GM21737 (cell line): ENCODE measurements at regions not wholly inside any gene's neighbourhood (a gene's known extent, or its start where the extent isn't known, plus 50 kb on each side); places are given as distances from the start of the nearest gene placed in this dataset.

ENCODE experiments used
- ATAC-seq: cut with Tn5 transposase; IDR thresholded peaks from one replicate; pipeline ENCODE4 v1.9.1; 2021; ENCODE audit warnings: mild to moderate bottlenecking, moderate library complexity; ENCODE audit not compliant: unreplicated experiment

DNA sequence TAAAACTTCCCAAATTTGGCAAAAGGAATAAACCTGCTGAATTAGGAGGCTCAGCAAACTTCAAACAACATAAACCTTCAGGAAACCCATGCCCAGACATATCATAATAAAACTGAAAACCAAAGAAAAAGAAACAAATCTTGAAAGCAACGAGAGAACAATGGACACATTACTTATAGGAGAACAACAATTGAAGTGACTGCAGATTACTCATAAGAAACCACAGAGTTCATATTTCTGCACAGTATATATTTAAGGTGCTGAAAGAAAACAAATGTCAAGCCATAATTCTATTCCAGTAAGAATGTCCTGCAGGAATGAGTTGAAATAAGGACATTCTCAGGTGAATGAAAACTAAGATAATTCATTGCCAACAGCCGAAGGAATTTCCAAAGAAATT lies 80.8 kb upstream of the PROK2 start:
- no peak for ATAC-seq

GRCh38 chr3:71863563-71864190 lies 78.7 kb upstream of the PROK2 start:
- ATAC-seq: no peak

DNA sequence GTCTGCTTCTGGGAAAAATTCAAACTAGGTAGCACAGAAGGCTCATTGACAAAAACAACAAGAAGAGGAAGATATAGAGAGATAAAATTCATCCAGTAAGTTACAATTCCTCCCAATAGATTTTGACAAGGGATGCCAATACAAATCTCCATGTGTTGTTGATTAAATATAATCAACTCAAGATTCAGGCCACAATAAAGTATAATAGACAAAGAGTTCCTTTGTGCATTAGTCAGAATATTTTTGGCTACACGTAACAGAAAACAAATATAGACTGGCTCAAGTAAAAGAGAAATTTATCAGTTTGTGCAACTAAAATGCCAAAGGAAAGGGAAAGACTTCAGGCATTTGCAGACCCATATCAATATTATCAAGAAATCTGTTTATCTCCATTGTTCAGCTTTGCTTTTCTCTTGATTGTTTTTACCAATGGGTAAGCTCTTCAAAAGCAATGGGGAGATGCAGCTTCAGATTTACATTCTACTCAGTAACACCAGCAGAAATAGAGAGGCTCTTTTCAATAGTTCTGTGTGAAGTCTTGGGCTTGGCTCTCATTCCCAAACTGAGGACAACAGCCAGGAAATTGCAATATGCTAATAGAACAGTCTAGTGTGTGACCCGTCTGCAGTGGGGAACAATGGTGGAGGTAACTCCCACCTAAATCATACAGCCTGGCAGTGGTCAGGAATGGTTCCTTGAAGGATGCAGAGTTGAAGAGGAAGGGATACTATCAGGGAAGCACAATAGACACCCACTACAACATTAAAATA lies 77.6 kb upstream of the PROK2 start:
- ATAC-seq: no peak

DNA sequence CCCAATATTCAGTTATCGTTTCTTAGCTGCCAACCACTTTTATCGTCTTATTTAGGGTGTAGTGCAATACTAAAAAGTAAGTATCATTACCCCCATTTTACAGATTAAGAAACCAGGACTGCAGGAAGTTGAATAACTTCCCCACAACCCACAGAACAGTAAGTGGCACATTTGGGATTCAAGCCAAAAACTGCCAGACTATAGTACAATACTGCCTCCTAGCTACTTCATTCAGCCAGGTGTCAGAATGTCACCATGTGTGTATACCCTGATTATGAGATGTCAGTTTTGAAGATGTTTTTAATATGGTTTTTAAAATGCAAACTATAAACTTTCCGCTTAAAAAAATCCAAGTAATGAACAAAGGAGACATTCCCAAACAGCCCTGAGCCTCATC lies 74.2 kb upstream of the PROK2 start:
- ATAC-seq: no peak

- no peak for ATAC-seq
Measured at GRCh38 chr3:71858503-71859122, 73.7 kb upstream of the PROK2 start.

DNA sequence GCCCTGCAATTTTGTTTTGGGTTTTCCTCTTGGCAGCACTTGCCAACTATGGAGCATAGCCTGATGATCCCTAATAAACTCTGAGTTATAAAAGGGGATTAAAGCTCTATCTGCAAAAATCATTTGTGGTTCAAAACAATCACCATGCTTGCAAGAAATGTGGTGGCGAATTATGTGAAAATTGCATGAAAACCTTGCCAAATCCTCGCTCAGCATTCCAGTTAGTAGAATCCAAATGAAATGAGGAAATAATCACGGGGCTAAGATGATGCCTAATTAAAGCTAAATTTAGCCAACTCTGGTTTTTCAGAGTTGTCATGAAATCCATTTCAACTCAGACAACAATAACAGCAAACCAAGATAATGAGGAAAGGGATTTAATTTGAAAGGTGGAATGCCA lies 73.0 kb upstream of the PROK2 start:
- ATAC-seq: no peak

- no peak for ATAC-seq
Measured at GRCh38 chr3:71854706-71855105, 69.8 kb upstream of the PROK2 start.

- no peak for ATAC-seq
Measured at GRCh38 chr3:71854096-71854495, 69.1 kb upstream of the PROK2 start.

DNA sequence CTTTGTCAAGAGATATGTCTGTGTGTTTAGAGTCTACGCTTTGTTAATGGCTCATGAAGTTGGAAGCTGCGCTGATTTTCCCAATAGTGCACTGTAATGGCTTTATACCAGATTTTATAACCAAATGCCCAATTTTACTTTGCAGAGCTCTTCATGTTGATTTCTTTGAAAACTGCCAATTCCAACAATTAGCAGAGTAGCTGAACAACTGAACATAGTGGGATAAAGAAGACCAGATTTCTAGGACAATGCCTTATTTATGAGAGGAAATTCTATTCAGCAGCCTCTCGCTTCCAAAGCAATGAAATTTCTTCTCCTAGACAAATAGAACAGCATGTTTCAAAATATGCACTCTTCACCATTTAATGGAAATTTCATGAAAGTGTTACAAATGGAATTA lies 66.9 kb upstream of the PROK2 start:
- no peak for ATAC-seq

DNA sequence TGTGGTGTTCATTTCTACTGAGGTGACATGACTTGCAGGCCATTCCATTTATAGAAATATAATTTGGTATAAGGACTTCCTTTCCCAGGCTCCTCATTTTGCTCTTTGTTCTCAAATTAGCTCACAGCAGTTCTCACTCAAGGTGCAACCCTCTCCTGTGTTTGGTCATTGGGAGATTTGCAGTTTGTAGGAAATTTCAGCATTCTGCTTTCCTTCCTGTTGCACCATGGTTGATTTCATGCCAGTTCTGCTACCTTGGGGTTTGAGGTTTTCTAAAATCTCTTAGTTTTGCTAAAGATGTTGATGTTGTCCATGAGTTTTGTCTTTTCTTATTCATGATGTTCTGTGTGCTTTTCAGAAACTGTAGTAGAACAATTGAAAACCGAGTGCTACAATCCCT lies 65.7 kb upstream of the PROK2 start:
- ATAC-seq: no peak

DNA sequence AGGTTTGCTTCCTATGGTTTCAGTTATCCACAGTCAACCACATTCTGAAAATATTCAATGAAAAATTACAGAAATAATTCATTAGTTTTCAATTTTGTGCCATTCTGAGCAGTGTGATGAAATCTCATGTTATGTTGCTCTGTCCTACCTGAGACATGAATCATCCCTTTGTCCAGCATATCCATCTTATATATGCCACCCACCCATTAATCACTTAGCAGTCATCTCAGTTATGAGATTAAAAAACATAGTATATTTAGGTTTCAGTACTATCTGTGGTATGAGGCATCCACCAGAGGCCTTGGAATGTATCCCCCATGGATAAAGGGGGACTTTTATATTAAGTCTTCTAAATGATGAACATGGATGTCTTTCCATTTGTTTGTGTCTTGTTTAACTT lies 64.7 kb upstream of the PROK2 start:
- ATAC-seq: no peak

DNA sequence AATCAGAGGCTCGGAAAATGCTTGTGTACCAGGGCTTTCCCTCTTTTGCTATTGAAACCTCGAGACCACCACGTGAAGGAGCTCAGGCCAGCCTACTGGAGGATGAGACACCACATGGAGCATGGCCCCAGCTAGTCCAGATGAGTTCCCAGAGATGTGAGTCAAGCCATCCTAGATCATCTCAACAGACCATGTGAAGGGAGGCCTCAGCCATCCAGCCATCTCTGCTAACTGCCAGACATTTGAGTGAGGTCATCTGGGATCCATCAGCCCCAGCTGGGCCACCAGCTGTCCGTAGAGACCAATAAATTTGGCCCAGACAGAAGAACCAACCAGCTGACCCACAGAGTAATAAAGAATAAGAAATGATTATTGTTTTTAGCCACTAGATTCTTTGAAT lies 62.8 kb upstream of the PROK2 start:
- ATAC-seq: no peak

DNA sequence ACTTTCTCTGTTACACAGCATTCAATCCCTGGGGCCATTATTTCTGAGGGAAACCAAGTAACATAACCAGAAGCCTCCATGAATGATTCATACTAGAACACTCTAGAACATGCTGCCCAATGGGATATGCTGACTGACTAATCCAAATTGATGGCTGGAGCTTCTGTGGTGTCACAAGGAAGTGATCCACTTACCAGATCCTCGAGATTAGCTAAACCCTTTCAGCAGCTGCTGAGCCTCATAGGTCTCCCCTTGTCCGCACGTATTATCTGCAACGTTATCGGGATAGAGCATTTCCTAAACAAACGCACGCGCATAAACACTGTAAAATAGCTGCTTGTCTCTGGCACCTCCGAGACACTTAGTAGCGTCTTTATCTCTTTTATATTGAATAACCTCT lies 61.2 kb upstream of the PROK2 start:
- ATAC-seq: no peak

- ATAC-seq: no peak
Measured at GRCh38 chr3:71843071-71843470, 58.1 kb upstream of the PROK2 start.

- no peak for ATAC-seq
Measured at GRCh38 chr3:71838406-71838805, 53.5 kb upstream of the PROK2 start.
